ENCODE measurements at regions not wholly inside any gene's neighbourhood (a gene's known extent, or its start where the extent isn't known, plus 50 kb on each side); places are given as distances from the start of the nearest gene placed in this dataset.

DNA sequence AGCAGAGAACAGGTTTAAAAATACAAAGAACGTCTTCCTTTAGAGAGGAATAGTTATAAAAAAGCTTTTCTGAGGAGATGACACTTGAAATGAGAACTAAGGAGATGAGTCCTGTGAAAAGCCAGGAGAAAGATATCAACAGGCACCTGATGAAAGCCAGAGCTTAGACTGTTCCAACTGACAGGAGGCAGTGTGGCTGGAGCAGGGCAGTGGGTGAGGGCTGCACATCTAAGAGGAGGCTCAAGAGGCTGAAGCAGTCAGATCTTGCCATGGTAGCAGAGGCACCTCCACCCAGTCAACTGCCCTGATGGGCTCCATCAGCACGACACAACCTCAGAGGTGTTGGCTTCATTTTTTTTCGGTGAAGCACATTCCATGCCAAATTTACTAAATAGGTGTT lies 445.3 kb downstream of the ADGRL2 start:
- Histone ChIP-seq H3K9me3 (ENCODE audit: control insufficient read depth in 1 of 2, insufficient read depth in 1 of 2, low read length in 2 of 2) (peaks cover 0 to 3% of the 10 kb centered on the region in 2 experiments), H3K4me1 (ENCODE audit: insufficient read depth, low read length) (no peaks in the 10 kb centered on the region), H3K36me3 (ENCODE audit: insufficient read depth, low read length) (no peaks in the 10 kb centered on the region), H3K27me3 (ENCODE audit: control insufficient read depth in 1 of 2, insufficient read depth in 2 of 2, low read length in 2 of 2) (no peaks in the 10 kb centered on the region), H3K27ac (ENCODE audit: low read depth in 1 of 2, low read length in 2 of 2) (no peak overlapping the region), H3K4me3 (ENCODE audit: low read length) (no peak overlapping the region)
- Mint-ChIP-seq H3K27ac (no peak overlapping the region), H3K36me3 (ENCODE audit: low read depth) (no peaks in the 10 kb centered on the region), H3K9me3 (peaks cover 6% of the 10 kb centered on the region), H3K4me1 (ENCODE audit: low read depth) (no peaks in the 10 kb centered on the region), H3K4me3 (no peak overlapping the region), H3K27me3 (no peaks in the 10 kb centered on the region)
- ATAC-seq (ENCODE audit: poor library complexity) (no peak), DNase-seq (no peak)
- CTCF ChIA-PET: no interaction called here
- TF ChIP-seq, protein P1, sequence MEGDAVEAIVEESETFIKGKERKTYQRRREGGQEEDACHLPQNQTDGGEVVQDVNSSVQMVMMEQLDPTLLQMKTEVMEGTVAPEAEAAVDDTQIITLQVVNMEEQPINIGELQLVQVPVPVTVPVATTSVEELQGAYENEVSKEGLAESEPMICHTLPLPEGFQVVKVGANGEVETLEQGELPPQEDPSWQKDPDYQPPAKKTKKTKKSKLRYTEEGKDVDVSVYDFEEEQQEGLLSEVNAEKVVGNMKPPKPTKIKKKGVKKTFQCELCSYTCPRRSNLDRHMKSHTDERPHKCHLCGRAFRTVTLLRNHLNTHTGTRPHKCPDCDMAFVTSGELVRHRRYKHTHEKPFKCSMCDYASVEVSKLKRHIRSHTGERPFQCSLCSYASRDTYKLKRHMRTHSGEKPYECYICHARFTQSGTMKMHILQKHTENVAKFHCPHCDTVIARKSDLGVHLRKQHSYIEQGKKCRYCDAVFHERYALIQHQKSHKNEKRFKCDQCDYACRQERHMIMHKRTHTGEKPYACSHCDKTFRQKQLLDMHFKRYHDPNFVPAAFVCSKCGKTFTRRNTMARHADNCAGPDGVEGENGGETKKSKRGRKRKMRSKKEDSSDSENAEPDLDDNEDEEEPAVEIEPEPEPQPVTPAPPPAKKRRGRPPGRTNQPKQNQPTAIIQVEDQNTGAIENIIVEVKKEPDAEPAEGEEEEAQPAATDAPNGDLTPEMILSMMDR (IDR thresholded peaks at IDR 0.05): no peak
- POLR2A ChIA-PET: no interaction called here
- intact Hi-C loops (cut with DNase I, micrococcal nuclease): no loop called here

DNA sequence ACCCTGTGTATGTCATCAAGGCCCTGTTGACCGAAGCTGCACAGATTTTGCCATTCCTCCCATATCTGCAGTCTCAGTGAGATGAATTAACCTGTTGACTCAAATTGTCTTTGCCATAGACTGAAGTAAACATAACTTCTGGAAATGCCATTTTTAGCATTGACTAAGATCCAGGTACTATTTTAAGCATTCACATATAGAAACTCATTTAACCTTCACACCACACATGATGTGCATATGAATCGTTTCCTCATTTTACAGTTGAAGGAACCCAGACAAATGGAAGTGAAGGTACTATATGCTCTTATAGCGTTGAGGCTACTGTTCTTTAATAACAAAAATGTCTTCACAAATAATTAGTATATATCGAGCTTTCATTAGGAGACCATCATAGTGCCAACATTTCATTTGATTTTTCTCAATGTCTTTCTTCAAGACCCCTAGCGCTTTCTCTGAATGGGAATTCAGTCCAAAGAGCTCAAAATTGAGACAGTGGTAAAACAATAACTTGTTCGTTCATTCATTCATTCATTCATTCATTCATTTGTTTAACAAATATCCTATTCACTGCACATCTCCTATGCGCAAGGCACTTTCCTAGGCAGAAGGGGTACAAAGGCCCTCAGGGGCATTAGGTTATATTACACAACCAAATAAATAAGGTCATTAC lies 444.7 kb downstream of the ADGRL2 start:
- Mint-ChIP-seq H3K9me3 (peaks cover 6% of the 10 kb centered on the region), H3K36me3 (ENCODE audit: low read depth) (no peaks in the 10 kb centered on the region), H3K4me1 (ENCODE audit: low read depth) (no peaks in the 10 kb centered on the region), H3K4me3 (no peak overlapping the region), H3K27me3 (no peaks in the 10 kb centered on the region), H3K27ac (no peak overlapping the region)
- Histone ChIP-seq H3K9me3 (ENCODE audit: control insufficient read depth in 1 of 2, insufficient read depth in 1 of 2, low read length in 2 of 2) (peaks cover 0 to 3% of the 10 kb centered on the region in 2 experiments), H3K27me3 (ENCODE audit: control insufficient read depth in 1 of 2, insufficient read depth in 2 of 2, low read length in 2 of 2) (no peaks in the 10 kb centered on the region), H3K27ac (ENCODE audit: low read depth in 1 of 2, low read length in 2 of 2) (no peak overlapping the region), H3K36me3 (ENCODE audit: insufficient read depth, low read length) (no peaks in the 10 kb centered on the region), H3K4me3 (ENCODE audit: low read length) (no peak overlapping the region), H3K4me1 (ENCODE audit: insufficient read depth, low read length) (no peaks in the 10 kb centered on the region)
- DNase-seq: no peak
- no peak for ATAC-seq (ENCODE audit: poor library complexity)
- ChIA-PET CTCF (no interaction called here), POLR2A (no interaction called here)
- intact Hi-C loops (cut with DNase I, micrococcal nuclease): no loop called here
- TF ChIP-seq, protein P1 (IDR thresholded peaks at IDR 0.05): no peak

DNA sequence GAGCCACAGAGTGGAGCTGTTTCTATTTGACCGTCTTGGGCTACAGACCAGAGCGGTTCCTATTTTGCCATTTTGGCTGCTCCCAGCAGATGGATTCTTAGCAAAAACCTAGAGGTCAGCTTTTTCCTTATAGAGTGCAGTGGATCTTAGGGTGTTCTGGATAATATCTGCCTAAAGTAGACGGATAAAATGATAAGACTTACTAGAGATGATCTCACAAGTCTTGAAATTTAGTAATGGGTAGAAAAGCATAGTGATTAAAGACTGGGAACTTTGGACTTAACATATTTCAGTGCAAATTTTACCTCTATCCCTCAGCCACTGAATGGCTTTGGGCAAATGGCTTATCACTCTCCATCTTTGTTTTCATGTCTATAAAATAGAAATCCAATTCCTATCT lies 439.8 kb downstream of the ADGRL2 start:
- H3K36me3 ChIP-seq (ENCODE audit: insufficient read depth, low read length): no peaks in the 10 kb centered on the region

More for the DNA sequence above, 439.8 kb downstream of the ADGRL2 start:
- Histone ChIP-seq H3K9me3 (ENCODE audit: control insufficient read depth in 1 of 2, insufficient read depth in 1 of 2, low read length in 2 of 2) (peaks cover 0 to 14% of the 10 kb centered on the region in 2 experiments), H3K27ac (ENCODE audit: low read depth in 1 of 2, low read length in 2 of 2) (no peak overlapping the region), H3K4me3 (ENCODE audit: low read length) (no peak overlapping the region), H3K27me3 (ENCODE audit: control insufficient read depth in 1 of 2, insufficient read depth in 2 of 2, low read length in 2 of 2) (no peaks in the 10 kb centered on the region), H3K4me1 (ENCODE audit: insufficient read depth, low read length) (no peaks in the 10 kb centered on the region)
- Mint-ChIP-seq H3K4me3 (no peak overlapping the region), H3K9me3 (peaks cover 11% of the 10 kb centered on the region), H3K27ac (no peak overlapping the region), H3K4me1 (ENCODE audit: low read depth) (no peaks in the 10 kb centered on the region), H3K36me3 (ENCODE audit: low read depth) (no peaks in the 10 kb centered on the region), H3K27me3 (no peaks in the 10 kb centered on the region)
- TF ChIP-seq, protein P1 (IDR thresholded peaks at IDR 0.05): no peak
- no peak for DNase-seq
- ChIA-PET CTCF (no interaction called here), POLR2A (no interaction called here)
- intact Hi-C loops (cut with DNase I, micrococcal nuclease): no loop called here
- no peak for ATAC-seq (ENCODE audit: poor library complexity)
